AG09309 (cell line): ENCODE measurements at regions not wholly inside any gene's neighbourhood (a gene's known extent, or its start where the extent isn't known, plus 50 kb on each side); places are given as distances from the start of the nearest gene placed in this dataset.
"Not testable (repeated sequence)": the region's sequence is repeated elsewhere in the genome, so short reads cannot be mapped to it uniquely, and the experiment has no call there.

Experiments
- DNase-seq: peaks from one replicate; pipeline ENCODE4 v3.0.0-alpha.2; 2010; ENCODE audit warnings: low read depth
- H3K4me3 ChIP-seq: 2 replicates; pipeline ENCODE4 v1.5.1; 2011; ENCODE audit warnings: mild to moderate bottlenecking, low read depth, low read length, moderate library complexity; ENCODE audit not compliant: control insufficient read depth
- TF ChIP-seq, protein P1 (sequence below): IDR thresholded peaks from 2 replicates; pipeline ENCODE4 v1.5.1; 2011; ENCODE audit warnings: mild to moderate bottlenecking, low read depth, low read length, inconsistent platforms; ENCODE audit not compliant: insufficient read depth, control insufficient read depth; ENCODE audit errors: missing control alignments

DNA sequence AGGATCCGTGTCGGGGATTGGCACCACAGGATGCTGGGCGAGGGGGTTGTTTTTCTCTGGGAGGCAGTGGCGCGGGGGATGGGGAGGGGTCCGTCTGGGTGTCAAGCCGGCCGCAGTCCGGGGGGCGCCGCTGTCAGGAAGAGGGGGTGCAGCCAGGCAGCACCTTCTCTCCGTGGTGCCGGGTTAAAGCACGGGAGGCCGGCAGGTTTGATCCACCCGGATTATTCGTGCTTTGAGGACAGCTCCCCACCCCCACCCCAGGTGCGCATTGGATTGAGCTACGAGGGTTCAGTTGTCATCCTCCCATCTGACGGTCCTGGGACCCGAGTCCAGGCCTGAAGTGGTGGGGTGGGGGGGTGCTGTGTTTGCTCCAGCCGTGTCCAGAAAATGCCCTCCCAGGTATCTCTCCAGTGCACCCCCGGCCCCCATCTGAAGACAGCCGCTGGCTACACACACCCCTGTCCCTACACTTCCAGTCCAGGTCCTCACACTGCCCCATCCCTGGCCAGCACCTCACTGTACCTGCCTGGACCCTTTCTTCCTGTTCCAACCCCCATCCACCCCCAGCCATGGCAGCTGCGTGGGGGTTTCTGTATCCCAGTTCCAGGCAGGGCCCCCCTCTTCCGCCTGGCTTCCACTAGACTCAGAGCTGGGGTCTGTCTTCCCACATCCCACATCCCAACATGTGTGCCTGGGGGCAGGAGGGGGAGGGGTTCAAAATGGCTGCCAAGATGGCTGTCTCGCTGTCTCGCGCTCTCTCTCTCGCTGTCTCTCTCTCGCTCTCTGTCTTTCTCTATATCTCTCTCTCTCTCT lies 114.0 kb downstream of the CRLF3 start:
- peak overlapping the region; percentile 61 for H3K4me3 ChIP-seq
- not testable (repeated sequence) for DNase-seq

DNA sequence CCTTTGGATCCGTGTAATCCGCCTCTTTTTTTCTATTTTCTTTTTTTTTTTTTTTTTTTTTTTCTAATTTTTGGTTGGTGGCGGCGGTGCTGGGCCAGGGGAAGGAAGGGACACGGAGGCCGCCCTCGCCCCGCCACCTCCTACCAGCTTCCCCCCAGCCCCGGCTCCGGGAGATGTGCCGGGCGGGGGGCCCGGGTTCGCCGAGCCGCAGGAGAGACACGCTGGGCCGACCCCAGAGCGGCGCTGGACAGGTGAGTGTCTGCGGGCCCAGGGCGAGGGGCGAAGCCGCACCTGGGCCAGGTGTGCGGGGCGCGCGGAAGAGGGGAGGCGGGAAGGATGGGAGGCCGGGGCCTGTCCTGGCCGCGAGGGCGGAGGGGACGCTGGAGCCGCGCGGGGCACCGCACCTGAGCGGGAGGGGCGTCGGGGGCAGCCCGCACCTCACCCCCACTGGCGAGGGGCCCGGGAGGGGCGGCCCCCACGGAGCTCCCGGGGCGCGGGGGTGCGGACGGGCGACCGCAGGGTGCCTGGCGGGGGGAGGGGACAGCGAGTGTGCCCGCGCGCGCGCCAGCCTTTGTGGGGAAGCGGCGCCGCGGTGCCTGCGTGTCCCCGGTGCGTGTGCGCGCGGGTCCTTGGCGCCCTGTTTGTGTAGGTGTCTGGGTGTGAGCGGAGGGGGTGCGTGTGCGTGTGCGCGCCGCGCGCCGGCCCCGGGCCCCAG lies 114.8 kb downstream of the CRLF3 start:
- H3K4me3 ChIP-seq = peak overlapping the region; percentile 61
- DNase-seq = not testable (repeated sequence)

DNA sequence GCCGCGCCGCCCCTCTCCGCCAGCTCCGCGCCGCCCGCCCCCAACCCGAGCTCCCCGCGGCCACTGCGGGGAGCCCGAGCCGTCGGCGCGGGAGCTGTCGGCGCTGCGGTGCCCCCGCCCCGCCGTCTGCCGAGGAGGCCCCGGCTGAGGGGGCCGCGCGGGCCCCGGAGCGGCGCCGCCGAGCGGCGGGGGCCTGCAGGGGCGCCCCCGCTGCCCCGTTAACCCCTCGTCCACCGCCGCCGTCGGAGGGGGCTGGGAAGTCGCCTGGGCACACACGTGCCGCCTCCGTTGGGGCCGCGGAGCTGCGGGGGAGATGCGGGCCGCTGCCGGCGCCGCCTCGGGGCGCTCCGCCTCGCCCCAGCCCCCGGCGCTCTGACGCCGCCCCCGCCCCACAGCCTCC lies 115.4 kb downstream of the CRLF3 start:
- peak overlapping the region; percentile 75 for H3K4me3 ChIP-seq
- not testable (repeated sequence) for DNase-seq

DNA sequence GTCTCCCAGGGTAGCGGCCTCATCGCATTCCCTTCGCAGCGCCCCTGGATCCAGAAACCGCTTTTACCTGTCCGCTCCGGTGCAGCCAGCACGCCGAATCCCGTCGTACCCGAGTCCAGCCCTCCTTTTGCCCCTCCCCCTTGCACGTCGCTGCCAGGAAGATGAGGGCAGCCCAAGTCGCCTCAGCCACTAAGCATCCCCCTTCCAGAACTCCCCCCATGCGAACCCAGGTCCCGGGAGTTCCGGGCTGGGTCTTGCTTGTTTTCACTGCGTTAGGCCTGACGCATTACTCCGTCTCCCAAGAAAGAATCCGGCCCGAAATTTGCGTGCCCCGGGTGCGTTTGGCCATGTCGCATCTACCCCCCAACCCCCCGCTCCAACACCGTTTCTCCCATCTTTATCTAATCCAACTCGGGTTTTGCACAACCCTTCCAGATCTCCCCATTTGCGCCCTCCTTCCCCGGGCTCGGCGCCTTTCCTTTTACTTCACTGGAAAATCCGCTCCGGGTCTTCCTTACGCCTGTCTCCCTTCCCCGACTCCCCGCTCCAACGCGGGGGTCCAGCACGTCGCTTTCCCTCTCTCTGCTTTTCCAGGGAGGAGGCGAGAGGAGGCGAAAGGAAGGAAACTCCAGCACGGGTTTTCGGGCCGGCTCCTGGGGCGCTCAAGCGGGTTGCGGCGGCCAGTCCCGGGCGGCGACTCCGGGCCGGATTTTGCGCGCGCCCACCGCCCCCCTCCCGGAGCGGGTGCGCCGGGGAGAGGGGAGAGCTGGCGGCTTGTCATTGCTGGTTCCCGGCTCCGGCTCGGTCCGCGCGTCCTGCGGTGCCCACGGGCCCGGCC lies 116.0 kb downstream of the CRLF3 start:
- H3K4me3 ChIP-seq = peak overlapping the region; percentile 75
- peak; percentile 79 for DNase-seq

DNA sequence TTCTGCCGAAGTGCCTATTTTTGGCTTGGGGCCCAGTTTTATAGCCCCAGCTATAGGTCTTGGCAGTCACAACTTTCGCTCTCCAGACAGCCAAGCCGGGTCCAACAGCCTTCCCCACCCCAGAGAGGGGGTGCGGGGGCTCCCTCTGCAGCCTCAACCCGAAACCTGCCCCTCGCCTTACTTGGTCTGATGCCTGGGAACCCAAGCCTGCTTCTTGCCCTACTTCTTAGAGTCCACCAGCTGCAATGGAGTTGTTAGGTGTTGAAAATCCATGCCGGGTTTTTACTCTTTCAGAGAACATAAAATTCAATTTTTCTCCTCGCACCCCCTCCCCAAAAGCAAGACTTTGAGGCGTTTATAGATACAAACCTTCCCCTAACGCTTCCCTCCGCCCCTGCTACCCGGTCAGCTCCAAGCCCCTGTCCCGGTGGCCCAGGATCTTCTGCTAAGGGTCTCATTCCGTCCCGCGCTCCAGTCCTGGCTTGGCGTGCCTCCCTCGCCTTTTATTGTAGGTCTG lies 116.7 kb downstream of the CRLF3 start:
- not testable (repeated sequence) for DNase-seq
- H3K4me3 ChIP-seq = peak overlapping the region; percentile 75

DNA sequence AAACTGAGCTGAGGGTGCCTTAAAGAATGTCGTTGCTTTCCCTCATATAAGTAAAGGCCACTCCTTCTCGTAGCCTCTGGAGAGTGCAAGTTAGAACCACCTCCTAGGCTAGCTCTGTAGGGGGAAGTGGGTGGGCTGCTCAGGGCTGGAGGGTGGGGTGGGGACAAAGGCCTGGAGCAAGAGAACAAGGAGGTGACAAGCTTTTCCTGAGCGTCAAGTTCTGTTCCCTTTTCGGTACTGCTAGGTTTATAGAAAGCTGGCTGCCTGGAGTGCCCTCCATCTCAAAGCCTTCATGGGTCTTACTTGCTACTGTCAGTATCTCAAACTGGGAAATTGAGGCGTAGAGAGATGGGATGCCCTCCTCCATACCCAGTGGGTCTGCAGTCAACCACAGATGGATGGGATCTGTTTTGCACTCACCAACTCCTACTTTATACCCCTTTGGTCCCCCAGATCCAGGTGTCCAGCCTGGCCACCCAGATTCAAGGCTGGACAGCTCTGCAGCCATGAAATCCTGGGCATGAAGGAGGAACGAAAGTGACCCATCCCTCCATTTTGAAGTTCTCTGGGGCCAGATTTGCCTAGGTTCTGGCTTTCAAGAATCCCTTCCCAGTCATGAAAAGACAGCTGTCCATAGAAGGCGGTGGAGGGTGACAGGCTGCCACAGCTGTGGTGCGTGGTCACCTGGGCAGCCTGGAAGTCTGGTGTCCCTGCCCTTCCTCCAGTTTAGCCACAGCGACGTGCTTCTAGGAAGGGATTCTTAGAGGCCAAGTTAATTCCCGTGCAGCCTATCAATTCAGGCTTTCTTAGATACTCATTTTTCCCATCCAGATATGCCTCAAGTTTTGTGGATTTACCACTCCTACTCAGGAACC lies 117.8 kb downstream of the CRLF3 start:
- not testable (repeated sequence) for DNase-seq, H3K4me3 ChIP-seq

DNA sequence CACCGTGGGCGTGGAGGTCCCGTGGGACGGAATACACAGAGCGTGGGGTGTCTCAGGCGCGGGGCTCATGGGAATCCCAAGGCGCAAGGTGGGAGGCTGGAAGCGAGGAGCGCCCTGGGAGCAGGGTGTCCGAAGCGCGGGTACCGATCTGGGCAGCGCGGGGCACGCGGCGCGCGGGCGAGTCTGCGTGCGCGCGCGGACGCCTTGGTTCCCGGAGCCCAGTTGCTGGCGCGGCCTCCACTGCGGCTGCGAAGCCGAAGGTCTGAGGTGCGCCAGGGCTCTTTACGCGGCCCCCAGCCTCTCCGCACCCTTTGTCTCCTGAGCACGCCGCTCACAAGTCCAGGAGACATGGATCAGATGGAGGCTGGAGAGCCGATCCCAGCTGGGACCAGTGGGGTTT lies 118.5 kb downstream of the CRLF3 start:
- H3K4me3 ChIP-seq, DNase-seq: not testable (repeated sequence)

DNA sequence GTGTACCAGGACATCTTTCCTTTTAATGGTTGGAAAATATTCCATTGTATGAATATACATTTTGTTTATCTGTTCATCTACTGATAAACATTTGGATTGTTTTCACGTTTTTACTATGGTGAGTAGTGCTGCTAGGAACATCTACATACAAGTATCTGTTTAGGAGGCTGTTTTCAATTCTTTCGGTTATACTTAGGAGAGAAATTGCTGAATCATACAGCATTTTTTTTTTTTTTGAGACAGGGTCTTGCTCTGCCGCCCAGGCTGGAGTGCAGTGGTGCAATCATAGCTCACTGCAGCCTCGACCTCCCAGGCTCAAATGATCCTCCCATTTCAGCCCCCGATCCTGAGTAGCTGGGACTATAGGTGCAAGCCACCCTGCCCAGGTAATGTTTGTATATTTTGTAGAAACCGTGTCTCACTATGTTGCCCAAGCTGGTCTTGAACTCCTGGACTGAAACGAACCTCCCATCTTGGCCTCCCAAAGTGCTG lies 122.9 kb downstream of the CRLF3 start:
- H3K4me3 ChIP-seq = no peak overlapping the region
- TF ChIP-seq, protein P1, sequence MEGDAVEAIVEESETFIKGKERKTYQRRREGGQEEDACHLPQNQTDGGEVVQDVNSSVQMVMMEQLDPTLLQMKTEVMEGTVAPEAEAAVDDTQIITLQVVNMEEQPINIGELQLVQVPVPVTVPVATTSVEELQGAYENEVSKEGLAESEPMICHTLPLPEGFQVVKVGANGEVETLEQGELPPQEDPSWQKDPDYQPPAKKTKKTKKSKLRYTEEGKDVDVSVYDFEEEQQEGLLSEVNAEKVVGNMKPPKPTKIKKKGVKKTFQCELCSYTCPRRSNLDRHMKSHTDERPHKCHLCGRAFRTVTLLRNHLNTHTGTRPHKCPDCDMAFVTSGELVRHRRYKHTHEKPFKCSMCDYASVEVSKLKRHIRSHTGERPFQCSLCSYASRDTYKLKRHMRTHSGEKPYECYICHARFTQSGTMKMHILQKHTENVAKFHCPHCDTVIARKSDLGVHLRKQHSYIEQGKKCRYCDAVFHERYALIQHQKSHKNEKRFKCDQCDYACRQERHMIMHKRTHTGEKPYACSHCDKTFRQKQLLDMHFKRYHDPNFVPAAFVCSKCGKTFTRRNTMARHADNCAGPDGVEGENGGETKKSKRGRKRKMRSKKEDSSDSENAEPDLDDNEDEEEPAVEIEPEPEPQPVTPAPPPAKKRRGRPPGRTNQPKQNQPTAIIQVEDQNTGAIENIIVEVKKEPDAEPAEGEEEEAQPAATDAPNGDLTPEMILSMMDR = no peak
- no peak for DNase-seq

DNA sequence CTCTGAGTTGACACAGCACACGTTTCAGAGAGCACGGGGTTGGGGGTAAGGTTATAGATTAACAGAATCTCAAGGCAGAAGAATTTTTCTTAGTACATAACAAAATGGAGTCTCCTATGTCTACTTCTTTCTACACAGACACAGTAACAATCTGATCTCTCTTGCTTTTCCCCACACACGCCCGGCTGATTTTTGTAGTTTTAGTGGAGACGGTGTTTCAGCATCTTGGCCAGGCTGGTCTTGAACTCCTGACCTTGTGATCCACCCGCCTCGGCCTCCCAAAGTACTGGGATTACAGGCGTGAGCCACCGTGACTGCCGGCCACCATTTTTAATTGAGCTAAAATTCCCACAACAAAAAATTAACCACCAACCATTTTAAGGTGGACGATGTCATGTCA lies 123.7 kb downstream of the CRLF3 start:
- DNase-seq = not testable (repeated sequence)

DNA sequence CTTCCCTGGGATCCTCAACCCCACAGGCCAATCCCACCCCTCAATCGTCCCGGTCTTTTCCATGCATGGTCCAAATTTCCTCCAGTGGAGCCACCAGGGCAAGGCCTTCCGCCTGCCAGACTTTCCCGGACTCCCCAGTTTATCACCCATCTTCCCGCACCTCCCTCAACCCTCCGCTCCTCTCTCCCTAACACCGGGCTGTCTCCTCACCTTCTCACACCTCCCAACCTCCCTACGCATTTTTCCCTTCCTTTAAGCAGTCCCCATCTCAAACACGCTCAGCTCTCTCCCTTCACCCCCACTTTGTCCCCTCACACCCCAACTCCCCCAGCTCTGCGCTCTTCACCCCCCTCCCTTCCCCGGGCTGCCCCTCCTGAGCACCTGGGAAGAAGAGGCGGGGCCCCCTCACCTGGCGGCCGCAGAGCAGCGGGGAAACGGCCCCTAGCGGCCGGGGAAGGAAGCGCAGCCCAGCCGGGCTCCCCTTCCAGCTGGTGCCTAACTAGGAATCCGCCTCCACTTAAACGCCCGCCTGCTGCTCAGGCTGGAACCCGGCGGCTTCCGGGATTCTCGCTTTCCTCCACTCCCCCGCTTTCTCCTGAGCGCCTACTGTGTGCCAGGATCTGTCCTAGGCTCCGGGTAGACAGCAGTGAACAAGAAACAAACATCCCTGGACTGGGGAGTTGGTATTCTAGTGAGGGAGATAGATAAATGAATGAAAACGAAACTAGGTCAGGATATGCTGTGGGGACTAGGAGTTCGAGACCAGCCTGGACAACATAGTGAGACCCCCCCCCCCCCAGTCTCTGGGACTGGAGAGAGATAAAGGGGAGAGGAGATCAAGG lies 126.7 kb downstream of the CRLF3 start:
- H3K4me3 ChIP-seq = peak overlapping the region; percentile 38
- not testable (repeated sequence) for DNase-seq
- TF ChIP-seq, protein P1 = peak; percentile 80

More for the DNA sequence above, 123.7 kb downstream of the CRLF3 start:
- not testable (repeated sequence) for H3K4me3 ChIP-seq
